Testis (tissue), 2 donors: ENCODE measurements at regions not wholly inside any gene's neighbourhood (a gene's known extent, or its start where the extent isn't known, plus 50 kb on each side); places are given as distances from the start of the nearest gene placed in this dataset.

Experiments
- POLR2A ChIP-seq: fragments of 450-650 bp; IDR thresholded peaks from one replicate; pipeline ENCODE4 v1.6.1; 2017; ENCODE audit warnings: antibody characterized with exemption, mild to moderate bottlenecking, moderate library complexity
- TF ChIP-seq, protein P1 (sequence below), 3 experiments: fragments of 450-650 bp in 2 of 3; fragments of 200-600 bp in 1 of 3; sonication (generic) in 1 of 3; IDR thresholded peaks; one replicate each; pipeline ENCODE4 v1.5.1; 2016 to 2019; ENCODE audit warnings: antibody characterized with exemption in 3 of 3, mild to moderate bottlenecking in 2 of 3, moderate library complexity in 1 of 3

DNA sequence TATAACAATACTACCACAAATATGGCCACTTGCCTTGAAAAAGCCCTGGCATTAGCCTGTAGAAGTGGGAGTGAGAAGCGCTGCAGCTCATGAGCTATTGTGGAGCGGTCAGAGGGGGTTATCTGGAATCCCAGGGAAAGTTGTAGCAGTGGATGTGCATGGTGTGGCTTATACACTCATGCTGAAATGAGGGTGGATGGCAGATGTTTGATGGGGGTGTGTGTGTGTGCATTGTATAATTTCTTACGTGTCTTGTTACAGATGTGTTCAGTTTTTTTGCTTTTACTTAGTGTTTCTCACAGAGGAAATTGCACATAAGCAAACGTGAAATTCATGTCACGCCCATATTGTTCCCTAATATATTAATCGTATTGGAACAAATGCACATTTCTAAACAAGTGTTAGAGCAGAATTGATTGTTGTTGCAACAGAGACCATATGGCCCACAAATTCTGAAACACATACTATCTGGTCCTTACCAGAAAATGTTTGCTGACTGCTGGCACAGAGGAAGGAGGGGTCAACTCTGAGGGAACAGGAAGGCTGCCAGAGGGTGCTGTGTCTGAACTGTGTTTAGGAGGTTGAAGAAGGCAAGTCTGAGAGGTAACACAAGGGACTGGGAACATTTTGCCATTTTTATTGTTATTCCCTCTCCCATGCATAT lies 200.0 kb upstream of the CFAP20DC start:
- TF ChIP-seq, protein P1, sequence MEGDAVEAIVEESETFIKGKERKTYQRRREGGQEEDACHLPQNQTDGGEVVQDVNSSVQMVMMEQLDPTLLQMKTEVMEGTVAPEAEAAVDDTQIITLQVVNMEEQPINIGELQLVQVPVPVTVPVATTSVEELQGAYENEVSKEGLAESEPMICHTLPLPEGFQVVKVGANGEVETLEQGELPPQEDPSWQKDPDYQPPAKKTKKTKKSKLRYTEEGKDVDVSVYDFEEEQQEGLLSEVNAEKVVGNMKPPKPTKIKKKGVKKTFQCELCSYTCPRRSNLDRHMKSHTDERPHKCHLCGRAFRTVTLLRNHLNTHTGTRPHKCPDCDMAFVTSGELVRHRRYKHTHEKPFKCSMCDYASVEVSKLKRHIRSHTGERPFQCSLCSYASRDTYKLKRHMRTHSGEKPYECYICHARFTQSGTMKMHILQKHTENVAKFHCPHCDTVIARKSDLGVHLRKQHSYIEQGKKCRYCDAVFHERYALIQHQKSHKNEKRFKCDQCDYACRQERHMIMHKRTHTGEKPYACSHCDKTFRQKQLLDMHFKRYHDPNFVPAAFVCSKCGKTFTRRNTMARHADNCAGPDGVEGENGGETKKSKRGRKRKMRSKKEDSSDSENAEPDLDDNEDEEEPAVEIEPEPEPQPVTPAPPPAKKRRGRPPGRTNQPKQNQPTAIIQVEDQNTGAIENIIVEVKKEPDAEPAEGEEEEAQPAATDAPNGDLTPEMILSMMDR (IDR thresholded peaks at IDR 0.05), result no peak
- TF ChIP-seq POLR2A, result no peak
